SK-N-SH (cell line): ENCODE measurements at regions not wholly inside any gene's neighbourhood (a gene's known extent, or its start where the extent isn't known, plus 50 kb on each side); places are given as distances from the start of the nearest gene placed in this dataset.

Experiments used
- CTCF ChIA-PET: fragments of 300-600, 350-600 bp; formaldehyde crosslinking; extraction: SDS; loops from one replicate; lab custom pipeline; 2021; lab: Yijun Ruan, JAX
- POLR2A ChIA-PET: fragments of 350-600 bp; sonication (Branson Sonifier 250); formaldehyde crosslinking; extraction: SDS; loops from one replicate; lab custom pipeline; 2020; ENCODE audit warnings: antibody characterized with exemption, inconsistent platforms; lab: Yijun Ruan, JAX
- DNase-seq: peaks from one replicate; pipeline ENCODE4 v3.0.0; 2012
- H2AFZ ChIP-seq: fragments of 200-600 bp; sonication (generic); 2 replicates; pipeline ENCODE4 v1.8.1; 2016; ENCODE audit warnings: antibody characterized with exemption, mild to moderate bottlenecking, low read depth
- H3F3A ChIP-seq: fragments of 200-600 bp; sonication (generic); replicated peaks from 2 replicates; pipeline ENCODE3; 2016; ENCODE audit warnings: antibody characterized with exemption, mild to moderate bottlenecking; ENCODE audit not compliant: insufficient read depth
- H3K27ac ChIP-seq, 2 experiments: fragments of 200-500 bp in 1 of 2; fragments of 200-600 bp in 1 of 2; sonication (Bioruptor generic) in 1 of 2; sonication (generic), shearing (Covaris generic) in 1 of 2; 2 replicates each; pipeline versions ENCODE4 v1.5.1 to v1.6.1; 2014 to 2016; ENCODE audit warnings: low read depth in 2 of 2, inconsistent platforms in 1 of 2, low read length in 1 of 2, mild to moderate bottlenecking in 1 of 2, mixed read lengths in 1 of 2
- H3K27me3 ChIP-seq: fragments of 200-600 bp; sonication (generic), shearing (Covaris generic); 2 replicates; pipeline ENCODE4 v1.6.1; 2016; ENCODE audit warnings: mixed run types; ENCODE audit not compliant: insufficient read depth
- H3K36me3 ChIP-seq, 2 experiments: fragments of 200-500 bp in 1 of 2; fragments of 200-600 bp in 1 of 2; sonication (Bioruptor generic) in 1 of 2; sonication (generic) in 1 of 2; replicated peaks in 1 of 2; 2 replicates each; pipeline versions ENCODE3 to v1.5.1; 2014 to 2016; ENCODE audit warnings: low read length in 1 of 2, mild to moderate bottlenecking in 1 of 2; ENCODE audit not compliant: insufficient read depth in 2 of 2, control insufficient read depth in 1 of 2
- H3K4me1 ChIP-seq, 2 experiments: fragments of 200-500 bp in 1 of 2; fragments of 200-600 bp in 1 of 2; sonication (Bioruptor generic) in 1 of 2; sonication (generic), shearing (Covaris generic) in 1 of 2; 2 replicates each; pipeline versions ENCODE4 v1.5.1 to v1.6.1; 2014 to 2016; ENCODE audit warnings: low read depth in 1 of 2, low read length in 1 of 2, mixed run types in 1 of 2; ENCODE audit not compliant: insufficient read depth in 2 of 2, control insufficient read depth in 1 of 2
- H3K4me2 ChIP-seq: fragments of 200-600 bp; sonication (generic), shearing (Covaris generic); 2 replicates; pipeline ENCODE4 v1.6.1; 2017; ENCODE audit warnings: mixed run types
- H3K4me3 ChIP-seq, 2 experiments: fragments of 200-500 bp in 1 of 2; fragments of 200-600 bp in 1 of 2; sonication (Bioruptor generic) in 1 of 2; sonication (generic), shearing (Covaris generic) in 1 of 2; 2 replicates each; pipeline versions ENCODE4 v1.5.1 to v1.8.1; 2014 to 2016; ENCODE audit warnings: low read depth in 2 of 2, inconsistent platforms in 1 of 2, low read length in 1 of 2, mild to moderate bottlenecking in 1 of 2, mixed read lengths in 1 of 2, moderate library complexity in 1 of 2
- H3K79me2 ChIP-seq: fragments of 200-600 bp; sonication (generic); 2 replicates; pipeline ENCODE4 v1.8.1; 2017; ENCODE audit warnings: mild to moderate bottlenecking; ENCODE audit not compliant: insufficient read depth
- H3K9ac ChIP-seq: fragments of 200-600 bp; sonication (generic); 2 replicates; pipeline ENCODE4 v1.6.1; 2017; ENCODE audit warnings: mixed run types
- H3K9me2 ChIP-seq: fragments of 200-600 bp; sonication (generic); 2 replicates; pipeline ENCODE4 v1.6.1; 2017; ENCODE audit warnings: mixed run types
- H3K9me3 ChIP-seq: fragments of 200-600 bp; sonication (generic); 2 replicates; pipeline ENCODE4 v1.6.1; 2017; ENCODE audit warnings: mixed run types, mild to moderate bottlenecking, moderate library complexity
- H4K20me1 ChIP-seq: fragments of 200-600 bp; sonication (generic); 2 replicates; pipeline ENCODE4 v1.6.1; 2017; ENCODE audit warnings: mild to moderate bottlenecking, mixed run types; ENCODE audit not compliant: insufficient read depth
- EP300 ChIP-seq, 2 experiments: IDR thresholded peaks; 2 replicates each; pipeline versions ENCODE4 v1.4.0 to v1.6.1; 2012; ENCODE audit warnings: borderline replicate concordance in 1 of 2, low read depth in 1 of 2, low read length in 1 of 2
- EZH2phosphoT487 ChIP-seq: fragments of 200-600 bp; sonication (generic); IDR thresholded peaks from 2 replicates; pipeline ENCODE4 v1.6.1; 2017; ENCODE audit warnings: low read depth, mixed run types, mild to moderate bottlenecking, antibody characterized with exemption, moderate library complexity, borderline replicate concordance
- FOXJ3 ChIP-seq: sonication (generic); formaldehyde crosslinking; IDR thresholded peaks from 2 replicates; pipeline ENCODE4 v1.5.1; 2020; ENCODE audit warnings: mild to moderate bottlenecking, missing genetic modification reagents
- GABPA ChIP-seq: IDR thresholded peaks from 2 replicates; pipeline ENCODE4 v1.4.0; 2012; ENCODE audit warnings: low read depth, mild to moderate bottlenecking
- GATA2 ChIP-seq: sonication (generic); formaldehyde crosslinking; IDR thresholded peaks from 2 replicates; pipeline ENCODE4 v1.5.0; 2020; ENCODE audit warnings: mild to moderate bottlenecking, missing genetic modification reagents
- MEF2A ChIP-seq: IDR thresholded peaks from 2 replicates; pipeline ENCODE4 v1.4.0; 2012; ENCODE audit warnings: low read depth, borderline replicate concordance
- MXI1 ChIP-seq: IDR thresholded peaks from 2 replicates; pipeline ENCODE4 v1.6.1; 2012; ENCODE audit warnings: mild to moderate bottlenecking, low read depth, low read length, improper control_type of control experiment
- RCOR1 ChIP-seq: fragments of 150-350 bp; IDR thresholded peaks from 2 replicates; pipeline ENCODE4 v1.6.1; 2017; ENCODE audit warnings: antibody characterized with exemption, low read length
- RFX5 ChIP-seq: IDR thresholded peaks from 2 replicates; pipeline ENCODE4 v1.6.1; 2012; ENCODE audit warnings: mild to moderate bottlenecking, improper control_type of control experiment, low read length
- RXRA ChIP-seq: IDR thresholded peaks from 2 replicates; pipeline ENCODE4 v1.4.0; 2012; ENCODE audit warnings: low read depth, mild to moderate bottlenecking, borderline replicate concordance
- USF2 ChIP-seq: fragments of 150-350 bp; IDR thresholded peaks from 2 replicates; pipeline ENCODE4 v1.6.1; 2017; ENCODE audit warnings: antibody characterized with exemption, low read length, low read depth, borderline replicate concordance
- WGBS: methylation state at CpG from one replicate; pipeline ENCODE4 v1.1.6; 2017; ENCODE audit warnings: low lambda C conversion rate; 5-methylcytosine and 5-hydroxymethylcytosine counted together
- TF ChIP-seq, protein P1 (sequence below): IDR thresholded peaks from 2 replicates; pipeline ENCODE4 v1.4.0; 2012; ENCODE audit warnings: low read depth, borderline replicate concordance

- no peak overlapping the region for H3K27ac ChIP-seq
- no peaks in the 10 kb centered on the region for H3K79me2 ChIP-seq
- no peaks in the 10 kb centered on the region for H3F3A ChIP-seq
- no peaks in the 10 kb centered on the region; the same call in 1 of the 2 replicates for H3K9me3 ChIP-seq
- H2AFZ ChIP-seq = no peak overlapping the region
- H3K9ac ChIP-seq = no peak overlapping the region
- no peak overlapping the region for H3K4me2 ChIP-seq
- no peak for TF ChIP-seq MEF2A
- no peak for DNase-seq
- no peaks in the 10 kb centered on the region for H3K36me3 ChIP-seq
- H3K27me3 ChIP-seq = no peaks in the 10 kb centered on the region
- H4K20me1 ChIP-seq = no peaks in the 10 kb centered on the region
- no peak overlapping the region for H3K4me3 ChIP-seq
- no peaks in the 10 kb centered on the region for H3K9me2 ChIP-seq
- CTCF ChIA-PET = no interaction called here
- 50% methylated on average over 3 of the region's 3 CpGs for WGBS
- no peaks in the 10 kb centered on the region for H3K4me1 ChIP-seq
- POLR2A ChIA-PET = no interaction called here
Observed at GRCh38 chr2:125885340-125885739, 770.6 kb upstream of the GYPC start.

GRCh38 chr2:125886153-125886552, 769.8 kb upstream of the GYPC start:
- Histone ChIP-seq H3K9me2 (no peaks in the 10 kb centered on the region), H2AFZ (no peak overlapping the region), H3K9ac (no peak overlapping the region), H4K20me1 (no peaks in the 10 kb centered on the region), H3K4me3 (no peak overlapping the region), H3K27me3 (no peaks in the 10 kb centered on the region), H3K4me2 (no peak overlapping the region), H3K36me3 (no peaks in the 10 kb centered on the region), H3F3A (no peaks in the 10 kb centered on the region), H3K9me3 (no peaks in the 10 kb centered on the region; the same call in 1 of the 2 replicates), H3K79me2 (no peaks in the 10 kb centered on the region), H3K4me1 (no peaks in the 10 kb centered on the region), H3K27ac (no peak overlapping the region)
- no peak for DNase-seq
- CTCF ChIA-PET = no interaction called here
- POLR2A ChIA-PET = no interaction called here
- WGBS = 3% methylated on average over 2 of the region's 4 CpGs
- no peak for TF ChIP-seq MXI1
- no peak for TF ChIP-seq RXRA
- TF ChIP-seq EZH2phosphoT487 = no peak
- no peak for TF ChIP-seq GATA2 (CRISPR knock-in tag)
- TF ChIP-seq GABPA = no peak
- no peak for TF ChIP-seq FOXJ3 (CRISPR knock-in tag)
- no peak for TF ChIP-seq USF2
- no peak for TF ChIP-seq RFX5
- TF ChIP-seq, protein P1, sequence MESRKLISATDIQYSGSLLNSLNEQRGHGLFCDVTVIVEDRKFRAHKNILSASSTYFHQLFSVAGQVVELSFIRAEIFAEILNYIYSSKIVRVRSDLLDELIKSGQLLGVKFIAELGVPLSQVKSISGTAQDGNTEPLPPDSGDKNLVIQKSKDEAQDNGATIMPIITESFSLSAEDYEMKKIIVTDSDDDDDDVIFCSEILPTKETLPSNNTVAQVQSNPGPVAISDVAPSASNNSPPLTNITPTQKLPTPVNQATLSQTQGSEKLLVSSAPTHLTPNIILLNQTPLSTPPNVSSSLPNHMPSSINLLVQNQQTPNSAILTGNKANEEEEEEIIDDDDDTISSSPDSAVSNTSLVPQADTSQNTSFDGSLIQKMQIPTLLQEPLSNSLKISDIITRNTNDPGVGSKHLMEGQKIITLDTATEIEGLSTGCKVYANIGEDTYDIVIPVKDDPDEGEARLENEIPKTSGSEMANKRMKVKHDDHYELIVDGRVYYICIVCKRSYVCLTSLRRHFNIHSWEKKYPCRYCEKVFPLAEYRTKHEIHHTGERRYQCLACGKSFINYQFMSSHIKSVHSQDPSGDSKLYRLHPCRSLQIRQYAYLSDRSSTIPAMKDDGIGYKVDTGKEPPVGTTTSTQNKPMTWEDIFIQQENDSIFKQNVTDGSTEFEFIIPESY = no peak
- no peak for TF ChIP-seq RCOR1
- TF ChIP-seq EP300 (IDR thresholded peaks at IDR 0.05; ENCODE audit: borderline replicate concordance in 1 of 2, low read depth in 1 of 2, low read length in 1 of 2) = no peak
